Fibroblast of upper back skin (primary cell): ENCODE measurements at regions not wholly inside any gene's neighbourhood (a gene's known extent, or its start where the extent isn't known, plus 50 kb on each side); places are given as distances from the start of the nearest gene placed in this dataset.

Source experiments
- DNase-seq: peaks from one replicate; pipeline ENCODE4 v3.0.0-alpha.2; 2013

- DNase-seq, result no peak
Observed at GRCh38 chr2:64858541-64859311, 130.5 kb upstream of the SLC1A4 start.

- peak; percentile 93 for DNase-seq
Observed at GRCh38 chr2:64859312-64860212, 129.6 kb upstream of the SLC1A4 start.

- DNase-seq, result no peak
Observed at GRCh38 chr2:64860276-64860885, 128.8 kb upstream of the SLC1A4 start.

DNA sequence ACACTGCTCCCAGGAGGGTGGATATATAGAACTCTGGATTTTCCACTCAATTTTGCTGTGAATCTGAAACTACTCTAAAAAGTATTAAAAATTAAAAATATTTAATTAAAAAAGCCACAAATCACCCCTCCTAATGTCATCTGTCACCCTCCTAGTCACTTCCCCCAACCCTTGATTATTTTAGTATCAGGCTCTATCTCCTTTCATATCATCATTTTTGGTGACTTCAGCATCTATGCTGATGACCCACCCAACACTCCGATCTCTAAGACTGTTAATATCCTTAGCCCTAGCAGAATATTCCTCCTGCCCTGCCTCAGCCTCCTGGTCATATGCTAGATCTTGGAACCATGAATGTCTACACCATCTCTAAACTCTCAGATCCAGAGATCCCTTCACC, 128.3 kb upstream of the SLC1A4 start:
- DNase-seq, result no peak

DNA sequence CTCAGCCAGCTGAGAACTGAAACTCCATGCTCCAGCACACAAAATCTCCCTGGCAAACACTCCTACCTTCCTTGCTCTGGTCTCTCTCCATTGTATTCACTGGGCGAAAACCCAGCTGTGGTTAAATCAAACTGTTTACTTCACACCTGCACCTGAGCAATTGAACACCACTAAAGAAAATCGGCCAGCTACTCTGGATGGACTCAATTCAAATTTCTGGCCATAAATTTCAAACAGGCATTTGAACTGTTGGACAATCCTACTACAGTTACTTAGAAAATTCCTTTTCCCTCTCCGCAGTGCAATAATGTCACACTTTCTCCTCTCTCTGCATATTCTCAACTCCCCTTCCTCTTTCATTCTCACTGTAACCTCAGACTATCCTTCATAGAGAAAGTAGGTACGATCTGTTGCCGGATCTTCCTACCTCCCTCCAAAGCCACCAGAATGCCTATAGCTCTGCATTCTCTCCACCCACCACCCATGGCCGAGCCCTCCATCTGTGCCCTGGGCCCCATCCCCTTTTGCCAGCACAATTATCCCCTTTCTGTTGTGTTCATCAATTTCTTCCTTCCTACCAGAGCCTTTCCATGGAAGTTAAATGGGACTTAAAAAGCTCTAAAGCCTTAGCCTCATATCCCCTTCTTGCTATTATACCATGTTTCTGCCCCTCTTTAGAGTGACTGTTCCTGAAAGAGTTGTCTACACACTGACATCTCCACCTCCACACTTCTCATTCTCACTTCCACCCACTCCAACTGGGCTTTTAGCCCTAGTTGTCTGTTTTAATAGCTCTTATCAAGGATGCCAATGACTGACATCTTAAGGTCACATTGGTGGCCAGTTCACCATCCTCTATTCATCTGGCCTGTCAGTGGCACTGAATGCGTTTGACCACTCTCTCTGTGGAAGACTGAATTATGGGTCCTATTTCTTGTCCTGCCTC, 127.5 kb upstream of the SLC1A4 start:
- DNase-seq, result no peak

DNA sequence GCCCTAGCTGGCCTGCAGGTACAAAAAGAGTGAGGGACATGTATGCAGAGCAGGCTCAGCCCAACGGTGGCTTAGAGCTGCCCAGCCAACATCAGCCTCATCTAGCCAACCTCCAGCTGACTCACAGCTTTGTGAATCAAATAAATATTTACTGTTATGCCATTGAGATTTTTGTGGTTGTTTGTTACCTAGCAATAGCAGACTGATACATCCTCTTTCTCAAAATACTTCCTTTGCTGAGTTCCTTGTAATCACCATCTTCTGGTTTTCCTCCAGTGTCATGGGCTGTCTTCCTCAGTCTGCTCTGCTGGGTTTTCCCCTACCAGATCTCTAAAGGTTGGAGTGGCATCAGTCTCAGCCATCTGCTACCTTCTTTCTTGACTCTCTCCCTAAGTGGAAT, 126.6 kb upstream of the SLC1A4 start:
- no peak for DNase-seq

- no peak for DNase-seq
Observed at GRCh38 chr2:64863097-64863820, 125.9 kb upstream of the SLC1A4 start.

- DNase-seq, result peak; percentile 64
Observed at GRCh38 chr2:64865073-64865830, 123.9 kb upstream of the SLC1A4 start.

DNA sequence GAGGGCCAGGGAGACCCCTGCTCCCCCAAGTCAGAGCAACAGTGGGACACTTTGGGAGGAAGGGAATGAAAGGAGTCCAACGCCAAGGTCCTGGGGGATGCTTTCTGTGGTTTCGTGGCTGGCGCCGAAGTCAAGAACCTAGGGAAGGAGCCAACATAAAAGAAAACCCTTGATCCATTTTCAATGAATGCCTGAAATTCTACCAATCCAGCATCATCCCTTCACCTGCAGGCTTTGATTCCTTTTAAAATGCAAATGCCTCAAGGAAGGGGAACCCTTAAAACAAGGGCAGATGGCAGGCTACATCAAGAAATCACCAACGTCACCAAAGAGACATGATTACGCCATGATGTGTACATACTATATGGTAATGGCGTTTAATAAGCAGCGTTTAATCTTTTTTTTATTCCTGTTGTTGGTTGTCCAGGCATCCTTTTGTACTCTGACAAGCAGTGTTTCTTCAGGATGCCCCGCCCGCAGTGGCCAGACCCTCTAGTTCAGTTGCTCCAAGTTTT, 123.3 kb upstream of the SLC1A4 start:
- DNase-seq, result no peak

DNA sequence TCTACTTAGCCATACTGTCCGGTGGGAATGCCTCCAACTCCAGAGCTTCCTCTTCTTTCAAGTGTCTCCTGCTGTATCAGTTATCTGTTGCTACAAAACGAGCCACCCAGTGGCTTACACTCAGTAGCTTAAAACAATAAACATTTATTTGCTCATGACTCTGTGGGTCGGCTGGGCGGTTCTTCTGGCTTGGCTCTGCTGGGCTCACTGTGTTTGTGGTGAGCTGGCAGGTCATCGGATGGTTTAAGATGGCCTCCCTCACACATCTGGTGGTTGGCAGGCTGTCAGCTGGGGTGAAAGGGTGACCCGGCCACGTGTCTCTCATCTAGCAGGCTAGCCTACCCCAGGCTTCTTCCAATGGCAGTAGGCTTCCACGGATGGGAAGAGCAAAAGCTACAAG, 122.4 kb upstream of the SLC1A4 start:
- DNase-seq, result peak; percentile 76

DNA sequence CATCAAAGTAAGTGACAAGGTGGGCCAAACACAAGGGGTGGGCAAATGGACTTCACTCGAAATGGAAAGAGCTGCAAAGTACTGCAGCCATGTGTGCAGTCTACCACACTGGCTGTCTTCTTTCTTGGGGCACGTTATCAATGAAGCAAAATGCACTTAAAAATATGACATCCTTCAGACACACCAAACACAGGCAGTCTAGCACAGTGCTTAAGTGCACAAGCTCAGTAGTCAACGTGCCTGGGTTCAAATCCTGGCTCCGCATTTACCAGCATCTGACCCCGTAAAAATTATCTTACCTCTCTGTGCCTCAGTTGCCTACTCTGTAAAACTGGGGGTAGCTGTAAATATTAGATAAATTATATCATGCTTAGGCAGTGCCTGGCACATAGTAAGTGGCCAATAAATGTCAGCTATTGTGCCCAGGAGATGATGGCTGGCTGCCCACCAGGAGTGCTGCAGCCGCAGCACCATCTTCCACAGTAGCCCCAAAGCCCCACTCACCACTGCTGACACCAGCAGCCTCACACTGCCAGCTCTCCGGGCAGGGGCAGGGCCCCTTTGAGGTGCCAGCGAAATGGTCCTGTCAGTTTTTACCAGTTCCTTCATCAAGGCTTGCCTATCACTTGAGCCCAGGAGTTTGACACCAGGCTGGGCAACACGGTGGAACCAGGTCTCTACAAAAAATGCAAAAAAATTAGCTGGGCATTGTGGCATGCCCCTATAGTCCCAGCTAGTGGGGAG, 121.8 kb upstream of the SLC1A4 start:
- no peak for DNase-seq

GRCh38 chr2:64869126-64869525, 120.1 kb upstream of the SLC1A4 start:
- peak; percentile 28 for DNase-seq

- peak; percentile 50 for DNase-seq
Observed at GRCh38 chr2:64873472-64873924, 115.7 kb upstream of the SLC1A4 start.

GRCh38 chr2:64874593-64874992, 114.6 kb upstream of the SLC1A4 start:
- DNase-seq, result no peak

DNA sequence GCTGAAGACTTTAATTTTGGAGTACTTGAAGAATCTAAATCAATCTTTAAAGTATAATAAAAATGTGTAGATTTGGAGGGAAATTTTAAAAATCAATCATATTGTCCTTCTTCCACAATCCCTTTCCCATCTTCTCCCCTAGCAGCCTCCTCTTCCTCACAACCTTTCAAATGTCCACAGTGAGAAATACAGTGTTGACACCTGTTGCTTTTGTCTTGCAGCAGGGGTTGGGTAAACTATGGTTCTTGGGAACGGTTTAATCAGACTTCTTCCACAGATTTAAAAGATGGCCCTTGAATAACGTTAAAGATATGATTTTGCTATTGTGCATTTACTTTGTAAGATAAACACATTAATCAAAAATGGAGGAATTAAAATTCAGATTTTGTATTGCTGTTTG, 113.8 kb upstream of the SLC1A4 start:
- no peak for DNase-seq

GRCh38 chr2:64876137-64876647, 113.0 kb upstream of the SLC1A4 start:
- DNase-seq, result peak; percentile 89

DNA sequence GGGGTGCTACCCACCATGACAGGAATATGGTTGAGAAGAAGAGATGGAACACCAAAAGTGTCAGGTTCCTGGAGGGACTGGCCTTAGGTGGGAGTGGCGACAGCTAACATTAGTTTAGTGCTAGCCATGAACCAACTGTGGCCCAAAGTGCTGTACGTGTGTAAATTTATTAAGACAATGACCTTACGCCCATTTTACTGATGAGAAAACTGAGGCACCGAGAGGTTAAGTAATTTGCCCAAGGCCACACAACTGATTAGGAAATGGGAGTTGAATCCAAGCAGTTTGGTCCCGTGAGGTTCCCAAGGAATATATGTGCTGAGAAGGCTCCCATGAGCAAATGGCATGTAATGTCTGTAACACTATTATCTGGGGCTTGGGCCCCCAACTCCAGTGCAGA, 109.5 kb upstream of the SLC1A4 start:
- no peak for DNase-seq

DNA sequence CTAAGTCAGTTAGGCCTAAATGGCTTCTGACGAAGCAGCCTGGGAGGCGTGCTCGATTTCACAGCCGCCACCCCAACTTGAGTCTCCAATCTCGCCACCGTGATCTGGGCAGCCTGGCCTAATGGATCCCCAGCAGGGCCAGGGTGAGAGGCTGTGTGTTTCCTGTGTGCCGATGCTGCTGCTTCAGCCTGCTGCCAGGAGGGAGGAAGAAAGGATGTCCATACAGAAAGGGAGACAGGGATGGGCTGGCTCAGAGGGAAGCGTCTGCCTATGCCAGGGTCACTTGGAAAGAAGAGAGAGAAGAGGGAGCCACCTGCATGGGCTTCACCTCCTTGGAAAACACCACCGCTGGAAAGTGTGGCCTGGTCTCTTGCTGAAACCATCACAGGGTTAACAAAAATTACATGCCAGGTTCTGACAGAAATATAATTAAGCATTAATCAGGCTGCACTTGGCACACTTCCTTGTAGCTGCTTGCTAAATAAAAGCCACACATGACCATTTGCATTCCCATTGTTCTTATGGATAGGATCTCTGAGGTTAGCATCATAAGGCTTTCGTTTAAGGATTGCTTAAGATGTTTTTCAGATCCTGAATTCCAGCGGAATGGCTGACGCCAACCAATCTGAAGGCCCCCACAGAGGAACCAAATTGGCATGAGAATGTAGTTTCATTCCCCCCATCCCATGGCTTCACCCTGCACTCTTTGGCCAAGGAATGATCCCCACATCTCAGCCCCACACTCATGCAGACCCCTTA, 108.8 kb upstream of the SLC1A4 start:
- DNase-seq, result no peak

DNA sequence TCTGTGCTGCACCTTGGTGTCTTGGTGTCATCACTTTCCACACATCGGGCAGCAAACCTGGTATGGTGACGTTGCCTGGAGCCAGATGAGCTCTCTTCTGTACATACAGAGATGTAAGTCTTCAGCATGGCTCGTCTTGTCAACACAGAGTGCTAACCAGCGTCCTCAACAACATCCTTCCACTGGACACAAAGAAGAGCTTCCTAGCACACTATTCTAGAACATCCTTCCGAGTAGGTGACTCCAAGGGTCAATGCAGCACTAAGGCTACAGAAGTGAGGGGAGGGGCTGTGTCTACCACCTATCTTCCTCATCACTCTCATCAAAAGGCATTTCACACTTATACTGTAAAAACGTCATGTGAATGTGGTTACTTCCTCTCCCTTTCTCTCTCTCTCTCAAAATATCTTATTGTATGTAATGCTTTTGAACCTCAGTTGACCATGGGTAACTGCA, 108.1 kb upstream of the SLC1A4 start:
- DNase-seq, result no peak
